Hepatocyte (in vitro differentiated cells): ENCODE measurements at regions not wholly inside any gene's neighbourhood (a gene's known extent, or its start where the extent isn't known, plus 50 kb on each side); places are given as distances from the start of the nearest gene placed in this dataset.

Source experiments
- DNase-seq: peaks from one replicate; pipeline ENCODE4 v3.0.0-alpha.2; 2016; ENCODE audit warnings: low spot score
- H2AFZ ChIP-seq: fragments of 200-600 bp; sonication (generic); 2 replicates; pipeline ENCODE4 v1.6.0; 2016; ENCODE audit warnings: antibody characterized with exemption, mild to moderate bottlenecking
- H3K27ac ChIP-seq: fragments of 200-600 bp; sonication (generic); 2 replicates; pipeline ENCODE4 v1.5.1; 2016; ENCODE audit warnings: mild to moderate bottlenecking
- H3K27me3 ChIP-seq: fragments of 200-600 bp; sonication (generic); 2 replicates; pipeline ENCODE4 v1.6.1; 2016
- H3K36me3 ChIP-seq: fragments of 200-600 bp; sonication (generic); replicated peaks from 2 replicates; pipeline ENCODE4 v1.5.1; 2016; ENCODE audit warnings: low read depth; ENCODE audit not compliant: insufficient read depth
- H3K4me1 ChIP-seq: fragments of 200-600 bp; sonication (generic); 2 replicates; pipeline ENCODE4 v1.5.1; 2016; ENCODE audit warnings: mild to moderate bottlenecking, moderate library complexity; ENCODE audit not compliant: insufficient read depth
- H3K4me2 ChIP-seq: fragments of 200-600 bp; sonication (generic); 2 replicates; pipeline ENCODE4 v1.6.0; 2016
- H3K4me3 ChIP-seq: fragments of 200-600 bp; sonication (generic); 2 replicates; pipeline ENCODE4 v1.5.1; 2016; ENCODE audit warnings: mild to moderate bottlenecking
- H3K79me2 ChIP-seq: fragments of 200-600 bp; sonication (generic); 2 replicates; pipeline ENCODE4 v1.6.0; 2017; ENCODE audit warnings: mild to moderate bottlenecking
- H3K9me2 ChIP-seq: fragments of 200-600 bp; sonication (generic); replicated peaks from 2 replicates; pipeline ENCODE4 v1.6.0; 2017; ENCODE audit warnings: mild to moderate bottlenecking; ENCODE audit not compliant: insufficient read depth
- H3K9me3 ChIP-seq: fragments of 200-600 bp; sonication (generic); 2 replicates; pipeline ENCODE4 v1.5.1; 2016; ENCODE audit warnings: low read depth, mild to moderate bottlenecking
- H4K20me1 ChIP-seq: fragments of 200-600 bp; sonication (generic); 2 replicates; pipeline ENCODE4 v1.6.0; 2016; ENCODE audit warnings: mild to moderate bottlenecking; ENCODE audit not compliant: insufficient read depth, poor library complexity, severe bottlenecking
- CTCF ChIP-seq: fragments of 200-600 bp; sonication (generic); IDR thresholded peaks from 2 replicates; pipeline ENCODE4 v1.5.1; 2016; ENCODE audit warnings: antibody characterized with exemption, mild to moderate bottlenecking; ENCODE audit not compliant: poor library complexity
- EZH2 ChIP-seq: fragments of 200-600 bp; sonication (generic); IDR thresholded peaks from 2 replicates; pipeline ENCODE4 v1.6.1; 2016; ENCODE audit warnings: antibody characterized with exemption, mild to moderate bottlenecking, borderline replicate concordance
- EZH2phosphoT487 ChIP-seq: fragments of 200-600 bp; sonication (generic); IDR thresholded peaks from one replicate; pipeline ENCODE4 v1.6.1; 2018; ENCODE audit warnings: antibody characterized with exemption, mild to moderate bottlenecking, low read depth, moderate library complexity; ENCODE audit not compliant: unreplicated experiment, severe bottlenecking
- WGBS: methylation state at CpG from one replicate; pipeline ENCODE4 v1.1.6; 2016; ENCODE audit warnings: low lambda C conversion rate; ENCODE audit errors: missing lambda C conversion rate; 5-methylcytosine and 5-hydroxymethylcytosine counted together

- H3K4me3 ChIP-seq, result no peak overlapping the region
- TF ChIP-seq EZH2 (no peak), CTCF (no peak), EZH2phosphoT487 (no peak)
- H2AFZ ChIP-seq, result no peak overlapping the region
- no peak overlapping the region for H3K4me2 ChIP-seq
- H3K27ac ChIP-seq, result no peak overlapping the region
- H4K20me1 ChIP-seq, result no peaks in the 10 kb centered on the region
- H3K27me3 ChIP-seq, result no peaks in the 10 kb centered on the region
- H3K36me3 ChIP-seq, result no peaks in the 10 kb centered on the region
- DNase-seq, result no peak
- H3K9me2 ChIP-seq, result no peaks in the 10 kb centered on the region
- H3K9me3 ChIP-seq, result no peaks in the 10 kb centered on the region
- 93% methylated on average over 2 of the region's 2 CpGs for WGBS
- no peaks in the 10 kb centered on the region for H3K79me2 ChIP-seq
- no peaks in the 10 kb centered on the region for H3K4me1 ChIP-seq
Measured at GRCh38 chr3:20898962-20899361, 713.0 kb upstream of the SGO1 start.

GRCh38 chr3:20890111-20890519 lies 704.1 kb upstream of the SGO1 start:
- Histone ChIP-seq H3K4me2 (no peak overlapping the region), H3K4me3 (no peak overlapping the region), H2AFZ (no peak overlapping the region), H3K79me2 (no peaks in the 10 kb centered on the region), H3K36me3 (no peaks in the 10 kb centered on the region), H3K27me3 (no peaks in the 10 kb centered on the region), H4K20me1 (no peaks in the 10 kb centered on the region), H3K27ac (no peak overlapping the region), H3K9me3 (no peaks in the 10 kb centered on the region), H3K4me1 (no peaks in the 10 kb centered on the region), H3K9me2 (no peaks in the 10 kb centered on the region)
- no peak for DNase-seq
- TF ChIP-seq EZH2, result no peak
- no peak for TF ChIP-seq CTCF
- no peak for TF ChIP-seq EZH2phosphoT487
- 48% methylated on average over 2 of the region's 2 CpGs for WGBS

GRCh38 chr3:20878691-20879090 lies 692.7 kb upstream of the SGO1 start:
- WGBS, result 97% methylated on average over 2 of the region's 2 CpGs
- Histone ChIP-seq H3K27me3 (no peaks in the 10 kb centered on the region), H4K20me1 (no peaks in the 10 kb centered on the region), H3K4me1 (no peaks in the 10 kb centered on the region), H3K27ac (no peak overlapping the region), H3K9me2 (no peaks in the 10 kb centered on the region), H3K4me3 (no peak overlapping the region), H3K4me2 (no peak overlapping the region), H3K36me3 (no peaks in the 10 kb centered on the region), H3K9me3 (no peaks in the 10 kb centered on the region), H3K79me2 (no peaks in the 10 kb centered on the region), H2AFZ (no peak overlapping the region)
- TF ChIP-seq EZH2, result no peak
- no peak for TF ChIP-seq EZH2phosphoT487
- no peak for TF ChIP-seq CTCF
- DNase-seq, result no peak

- Histone ChIP-seq H4K20me1 (no peaks in the 10 kb centered on the region), H3K27ac (peak overlapping the region; percentile 20), H3K9me3 (no peaks in the 10 kb centered on the region), H3K27me3 (no peaks in the 10 kb centered on the region), H3K36me3 (no peaks in the 10 kb centered on the region), H3K4me2 (no peak overlapping the region), H3K79me2 (no peaks in the 10 kb centered on the region), H2AFZ (no peak overlapping the region), H3K9me2 (no peaks in the 10 kb centered on the region), H3K4me1 (peaks cover 12% of the 10 kb centered on the region), H3K4me3 (no peak overlapping the region)
- TF ChIP-seq EZH2 (no peak), CTCF (no peak), EZH2phosphoT487 (no peak)
- DNase-seq, result peak; percentile 45
- 75% methylated on average over 3 of the region's 3 CpGs for WGBS
Measured at GRCh38 chr3:20873235-20873634, 687.2 kb upstream of the SGO1 start.
